ENCODE measurements at regions not wholly inside any gene's neighbourhood (a gene's known extent, or its start where the extent isn't known, plus 50 kb on each side); places are given as distances from the start of the nearest gene placed in this dataset.

GRCh38 chr2:67854798-67855197, 208.0 kb downstream of the C1D start:
- DNase-seq (ENCODE audit: low read depth in 4 of 4, low spot score in 1 of 4), result no peak

GRCh38 chr2:67856866-67857265, 205.9 kb downstream of the C1D start:
- DNase-seq (ENCODE audit: low read depth in 4 of 4, low spot score in 1 of 4), result no peak

GRCh38 chr2:67857836-67858235, 205.0 kb downstream of the C1D start:
- no peak for DNase-seq (ENCODE audit: low read depth in 4 of 4, low spot score in 1 of 4)

- no peak for DNase-seq (ENCODE audit: low read depth in 4 of 4, low spot score in 1 of 4)
Observed at GRCh38 chr2:67858886-67859285, 203.9 kb downstream of the C1D start.

GRCh38 chr2:67865917-67866316, 196.9 kb downstream of the C1D start:
- no peak for DNase-seq (ENCODE audit: low read depth in 4 of 4, low spot score in 1 of 4)

- no peak for DNase-seq (ENCODE audit: low read depth in 4 of 4, low spot score in 1 of 4)
Observed at GRCh38 chr2:67867735-67868134, 195.1 kb downstream of the C1D start.

GRCh38 chr2:67871686-67872412, 191.0 kb downstream of the C1D start:
- no peak for DNase-seq (ENCODE audit: low read depth in 4 of 4, low spot score in 1 of 4)

GRCh38 chr2:67872481-67872880, 190.3 kb downstream of the C1D start:
- no peak for DNase-seq (ENCODE audit: low read depth in 4 of 4, low spot score in 1 of 4)

GRCh38 chr2:67873916-67874315, 188.9 kb downstream of the C1D start:
- no peak for DNase-seq (ENCODE audit: low read depth in 4 of 4, low spot score in 1 of 4)

GRCh38 chr2:67876176-67876575, 186.6 kb downstream of the C1D start:
- DNase-seq (ENCODE audit: low read depth in 4 of 4, low spot score in 1 of 4), result no peak

GRCh38 chr2:67877301-67877700, 185.5 kb downstream of the C1D start:
- no peak for DNase-seq (ENCODE audit: low read depth in 4 of 4, low spot score in 1 of 4)

GRCh38 chr2:67878743-67879142, 184.1 kb downstream of the C1D start:
- DNase-seq (ENCODE audit: low read depth in 4 of 4, low spot score in 1 of 4), result no peak

GRCh38 chr2:67879586-67880290, 183.1 kb downstream of the C1D start:
- DNase-seq (ENCODE audit: low read depth in 4 of 4, low spot score in 1 of 4), result no peak

- DNase-seq (ENCODE audit: low read depth in 4 of 4, low spot score in 1 of 4), result no peak
Observed at GRCh38 chr2:67880291-67880761, 182.5 kb downstream of the C1D start.

- no peak for DNase-seq (ENCODE audit: low read depth in 4 of 4, low spot score in 1 of 4)
Observed at GRCh38 chr2:67881816-67882215, 181.0 kb downstream of the C1D start.

- DNase-seq (ENCODE audit: low read depth in 4 of 4, low spot score in 1 of 4), result no peak
Observed at GRCh38 chr2:67883316-67884087, 179.3 kb downstream of the C1D start.

GRCh38 chr2:67888351-67889005, 174.3 kb downstream of the C1D start:
- no peak for DNase-seq (ENCODE audit: low read depth in 4 of 4, low spot score in 1 of 4)

GRCh38 chr2:67889056-67889455, 173.7 kb downstream of the C1D start:
- DNase-seq (ENCODE audit: low read depth in 4 of 4, low spot score in 1 of 4), result no peak

GRCh38 chr2:67891642-67892041, 171.2 kb downstream of the C1D start:
- DNase-seq (ENCODE audit: low read depth in 4 of 4, low spot score in 1 of 4), result no peak

GRCh38 chr2:67892339-67892846, 170.4 kb downstream of the C1D start:
- no peak for DNase-seq (ENCODE audit: low read depth in 4 of 4, low spot score in 1 of 4)
